CD8-positive, alpha-beta memory T cell (primary cell): ENCODE measurements at regions not wholly inside any gene's neighbourhood (a gene's known extent, or its start where the extent isn't known, plus 50 kb on each side); places are given as distances from the start of the nearest gene placed in this dataset.

Source experiments
- CTCF ChIA-PET: fragments of 350-600 bp; sonication (Branson Sonifier 250); formaldehyde crosslinking; loops from one replicate; lab custom pipeline; 2021; ENCODE audit warnings: antibody characterized with exemption; lab: Charles Lee
- POLR2A ChIA-PET: fragments of 350-600 bp; sonication (Branson Sonifier 250); formaldehyde crosslinking; loops from one replicate; lab custom pipeline; 2021; ENCODE audit warnings: antibody characterized with exemption; lab: Charles Lee
- DNase-seq, 5 donors: peaks; one replicate each; pipeline versions ENCODE4 v3.0.0 to v3.0.0-alpha.2; 2020 to 2022; ENCODE audit warnings: mixed read lengths in 1 of 5
- H3K27ac ChIP-seq: one replicate; pipeline ENCODE4 v1.7.0; 2013; ENCODE audit warnings: low read depth, mild to moderate bottlenecking, low read length, moderate library complexity
- H3K27me3 ChIP-seq: 2 replicates; pipeline ENCODE4 v1.7.0; 2013; ENCODE audit warnings: low read length, mild to moderate bottlenecking; ENCODE audit not compliant: insufficient read depth, poor library complexity, severe bottlenecking
- H3K36me3 ChIP-seq: 2 replicates; pipeline ENCODE4 v1.7.0; 2013; ENCODE audit warnings: mild to moderate bottlenecking, low read length, moderate library complexity; ENCODE audit not compliant: insufficient read depth
- H3K4me1 ChIP-seq: 2 replicates; pipeline ENCODE4 v1.7.0; 2013; ENCODE audit warnings: mild to moderate bottlenecking, low read length, moderate library complexity; ENCODE audit not compliant: insufficient read depth
- H3K4me3 ChIP-seq: 2 replicates; pipeline ENCODE4 v1.7.0; 2013; ENCODE audit warnings: mild to moderate bottlenecking, low read length
- H3K9me3 ChIP-seq: 2 replicates; pipeline ENCODE4 v1.7.0; 2013; ENCODE audit warnings: mild to moderate bottlenecking, low read length
- H3K27ac Mint-ChIP-seq, 8 donors: one replicate each; pipeline ENCODE4 v1.8.0; 2020 to 2021; ENCODE audit warnings: mixed read lengths in 8 of 8, mild to moderate bottlenecking in 6 of 8, inconsistent platforms in 3 of 8, moderate library complexity in 3 of 8
- H3K27me3 Mint-ChIP-seq, 2 donors: one replicate each; pipeline ENCODE4 v1.8.0; 2020 to 2021; ENCODE audit warnings: mixed read lengths in 2 of 2, mild to moderate bottlenecking in 1 of 2, moderate library complexity in 1 of 2
- H3K36me3 Mint-ChIP-seq, 3 donors: one replicate each; pipeline ENCODE4 v1.8.0; 2020 to 2021; ENCODE audit warnings: mixed read lengths in 3 of 3, inconsistent platforms in 1 of 3, mild to moderate bottlenecking in 1 of 3
- H3K4me1 Mint-ChIP-seq, 3 donors: one replicate each; pipeline ENCODE4 v1.8.0; 2020 to 2021; ENCODE audit warnings: mixed read lengths in 3 of 3, inconsistent platforms in 1 of 3, mild to moderate bottlenecking in 1 of 3
- H3K4me3 Mint-ChIP-seq, 7 donors: one replicate each; pipeline ENCODE4 v1.8.0; 2020 to 2021; ENCODE audit warnings: mixed read lengths in 7 of 7, mild to moderate bottlenecking in 6 of 7, moderate library complexity in 4 of 7, inconsistent platforms in 2 of 7
- H3K9me3 Mint-ChIP-seq, 5 donors: one replicate each; pipeline ENCODE4 v1.8.0; 2020 to 2022; ENCODE audit warnings: mixed read lengths in 5 of 5, mild to moderate bottlenecking in 3 of 5, moderate library complexity in 2 of 5, inconsistent platforms in 1 of 5

GRCh38 chr2:241937297-241937696 lies 67.8 kb downstream of the RTP5 start:
- Histone ChIP-seq H3K4me3 (no peak overlapping the region), H3K4me1 (peaks cover 12% of the 10 kb centered on the region), H3K27ac (no peak overlapping the region), H3K9me3 (no peaks in the 10 kb centered on the region), H3K27me3 (no peaks in the 10 kb centered on the region), H3K36me3 (no peaks in the 10 kb centered on the region)
- DNase-seq = no peak
- Mint-ChIP-seq H3K36me3 (peaks cover 0 to 11% (median 0%) of the 10 kb centered on the region in 3 donors), H3K4me1 (peaks cover 11 to 26% (median 21%) of the 10 kb centered on the region in 3 donors), H3K27ac (no peak overlapping the region), H3K9me3 (no peaks in the 10 kb centered on the region), H3K27me3 (no peaks in the 10 kb centered on the region), H3K4me3 (no peak overlapping the region)
- ChIA-PET CTCF (no interaction called here), POLR2A (no interaction called here)

- peaks cover 0 to 8% (median under 1%) of the 10 kb centered on the region in 3 donors for H3K36me3 Mint-ChIP-seq
- Histone ChIP-seq H3K9me3 (no peaks in the 10 kb centered on the region), H3K4me1 (peaks cover 12% of the 10 kb centered on the region), H3K4me3 (no peak overlapping the region), H3K27me3 (no peaks in the 10 kb centered on the region), H3K36me3 (no peaks in the 10 kb centered on the region), H3K27ac (peak overlapping the region; percentile 6)
- POLR2A ChIA-PET = no interaction called here
- peaks cover 11 to 18% (median 16%) of the 10 kb centered on the region in 3 donors for H3K4me1 Mint-ChIP-seq
- no peaks in the 10 kb centered on the region for H3K27me3 Mint-ChIP-seq
- no peaks in the 10 kb centered on the region for H3K9me3 Mint-ChIP-seq
- CTCF ChIA-PET = interaction anchor here (1.7 kb wide), 1 partner anchor 11 kb away, joined by 6 read pairs; no protein-coding TSS in a partner anchor
- no peak overlapping the region for H3K4me3 Mint-ChIP-seq
- H3K27ac Mint-ChIP-seq = peak overlapping the region in 7 of 8 donors; percentile 17 to 86 (median 63)
- DNase-seq = no peak
Observed at GRCh38 chr2:241939541-241939940, 70.0 kb downstream of the RTP5 start.

- Histone ChIP-seq H3K9me3 (no peaks in the 10 kb centered on the region), H3K4me3 (no peak overlapping the region), H3K27me3 (no peaks in the 10 kb centered on the region), H3K4me1 (peaks cover 12% of the 10 kb centered on the region), H3K27ac (no peak overlapping the region), H3K36me3 (no peaks in the 10 kb centered on the region)
- ChIA-PET CTCF (interaction anchor here (1.1 kb wide), 1 partner anchor 11 kb away, joined by 5 read pairs; no protein-coding TSS in a partner anchor), POLR2A (no interaction called here)
- Mint-ChIP-seq H3K4me3 (no peak overlapping the region), H3K27ac (peak overlapping the region in 5 of 8 donors; percentile 25 to 79 (median 42)), H3K4me1 (peaks cover 11 to 18% (median 16%) of the 10 kb centered on the region in 3 donors), H3K27me3 (no peaks in the 10 kb centered on the region), H3K9me3 (no peaks in the 10 kb centered on the region), H3K36me3 (peaks cover 0 to 7% (median 3%) of the 10 kb centered on the region in 3 donors)
- DNase-seq = no peak
Observed at GRCh38 chr2:241940329-241940728, 70.8 kb downstream of the RTP5 start.

GRCh38 chr2:241941691-241942301 lies 72.3 kb downstream of the RTP5 start:
- Mint-ChIP-seq H3K4me1 (peaks cover 12 to 18% (median 16%) of the 10 kb centered on the region in 3 donors), H3K36me3 (peaks cover 0 to 3% (median 2%) of the 10 kb centered on the region in 3 donors), H3K9me3 (no peaks in the 10 kb centered on the region), H3K27ac (no peak overlapping the region), H3K27me3 (no peaks in the 10 kb centered on the region), H3K4me3 (no peak overlapping the region)
- DNase-seq = no peak
- CTCF ChIA-PET = interaction anchor here (1.1 kb wide), 1 partner anchor 9 kb away, joined by 5 read pairs; no protein-coding TSS in a partner anchor
- POLR2A ChIA-PET = no interaction called here
- no peak overlapping the region for H3K4me3 ChIP-seq
- no peaks in the 10 kb centered on the region for H3K27me3 ChIP-seq
- no peaks in the 10 kb centered on the region for H3K9me3 ChIP-seq
- H3K27ac ChIP-seq = no peak overlapping the region
- H3K4me1 ChIP-seq = peaks cover 12% of the 10 kb centered on the region
- no peaks in the 10 kb centered on the region for H3K36me3 ChIP-seq

- Histone ChIP-seq H3K27ac (no peak overlapping the region), H3K36me3 (no peaks in the 10 kb centered on the region), H3K4me1 (peaks cover 12% of the 10 kb centered on the region), H3K27me3 (no peaks in the 10 kb centered on the region), H3K4me3 (no peak overlapping the region), H3K9me3 (no peaks in the 10 kb centered on the region)
- ChIA-PET CTCF (no interaction called here), POLR2A (no interaction called here)
- Mint-ChIP-seq H3K9me3 (no peaks in the 10 kb centered on the region), H3K27me3 (no peaks in the 10 kb centered on the region), H3K36me3 (peaks cover 0 to 3% (median 2%) of the 10 kb centered on the region in 3 donors), H3K27ac (no peak overlapping the region), H3K4me3 (no peak overlapping the region), H3K4me1 (peaks cover 12 to 18% (median 16%) of the 10 kb centered on the region in 3 donors)
- no peak for DNase-seq
Observed at GRCh38 chr2:241942416-241943208, 73.1 kb downstream of the RTP5 start.

GRCh38 chr2:241943209-241943850 lies 73.8 kb downstream of the RTP5 start:
- peaks cover 12 to 18% (median 17%) of the 10 kb centered on the region in 3 donors for H3K4me1 Mint-ChIP-seq
- Histone ChIP-seq H3K4me3 (no peak overlapping the region), H3K9me3 (no peaks in the 10 kb centered on the region), H3K27ac (no peak overlapping the region), H3K36me3 (no peaks in the 10 kb centered on the region), H3K4me1 (peaks cover 12% of the 10 kb centered on the region), H3K27me3 (no peaks in the 10 kb centered on the region)
- H3K27ac Mint-ChIP-seq = no peak overlapping the region
- H3K36me3 Mint-ChIP-seq = peaks cover 0 to 3% (median 2%) of the 10 kb centered on the region in 3 donors
- ChIA-PET CTCF (no interaction called here), POLR2A (no interaction called here)
- no peak for DNase-seq
- no peaks in the 10 kb centered on the region for H3K27me3 Mint-ChIP-seq
- H3K9me3 Mint-ChIP-seq = no peaks in the 10 kb centered on the region
- no peak overlapping the region for H3K4me3 Mint-ChIP-seq

- POLR2A ChIA-PET = no interaction called here
- H3K4me1 ChIP-seq = peaks cover 10% of the 10 kb centered on the region
- no peak overlapping the region for H3K4me3 Mint-ChIP-seq
- H3K36me3 ChIP-seq = no peaks in the 10 kb centered on the region
- no peak for DNase-seq
- peaks cover 0 to 7% (median 2%) of the 10 kb centered on the region in 3 donors for H3K36me3 Mint-ChIP-seq
- H3K27ac Mint-ChIP-seq = peak overlapping the region in 1 of 8 donors; percentile 91
- no peaks in the 10 kb centered on the region for H3K27me3 ChIP-seq
- CTCF ChIA-PET = no interaction called here
- H3K9me3 Mint-ChIP-seq = no peaks in the 10 kb centered on the region
- peaks cover 11 to 16% (median 15%) of the 10 kb centered on the region in 3 donors for H3K4me1 Mint-ChIP-seq
- H3K4me3 ChIP-seq = no peak overlapping the region
- H3K9me3 ChIP-seq = no peaks in the 10 kb centered on the region
- no peaks in the 10 kb centered on the region for H3K27me3 Mint-ChIP-seq
- H3K27ac ChIP-seq = no peak overlapping the region
Observed at GRCh38 chr2:241943961-241944575, 74.5 kb downstream of the RTP5 start.
